ENCODE measurements at regions not wholly inside any gene's neighbourhood (a gene's known extent, or its start where the extent isn't known, plus 50 kb on each side); places are given as distances from the start of the nearest gene placed in this dataset.

GRCh38 chr3:107240183-107241091 is 136.8 kb upstream of the CCDC54 start:
- peak; percentile 84 for DNase-seq
- H3K9me3 ChIP-seq, result no peaks in the 10 kb centered on the region
- peaks cover 3% of the 10 kb centered on the region; the same call in 1 of the 2 replicates for H3K36me3 ChIP-seq
- peak overlapping the region; percentile 89 for H3K4me3 ChIP-seq
- no peaks in the 10 kb centered on the region for H3K27me3 ChIP-seq

- Histone ChIP-seq H3K4me3 (peak overlapping the region; percentile 89), H3K27me3 (no peaks in the 10 kb centered on the region), H3K36me3 (peaks cover 9% of the 10 kb centered on the region), H3K9me3 (no peaks in the 10 kb centered on the region)
- peak; percentile 35 for DNase-seq
Observed at GRCh38 chr3:107241217-107241616, 136.0 kb upstream of the CCDC54 start.

- Histone ChIP-seq H3K36me3 (peaks cover 13% of the 10 kb centered on the region), H3K27me3 (no peaks in the 10 kb centered on the region), H3K4me3 (peak overlapping the region; percentile 1; the same call in 1 of the 2 replicates), H3K9me3 (no peaks in the 10 kb centered on the region)
- DNase-seq, result no peak
Observed at GRCh38 chr3:107242579-107242978, 134.7 kb upstream of the CCDC54 start.

GRCh38 chr3:107247116-107247515 is 130.1 kb upstream of the CCDC54 start:
- no peak for DNase-seq
- H3K36me3 ChIP-seq, result peaks cover 13% of the 10 kb centered on the region
- no peaks in the 10 kb centered on the region for H3K27me3 ChIP-seq
- no peaks in the 10 kb centered on the region for H3K9me3 ChIP-seq
- no peak overlapping the region for H3K4me3 ChIP-seq

- DNase-seq, result no peak
- Histone ChIP-seq H3K36me3 (peaks cover 10% of the 10 kb centered on the region), H3K27me3 (no peaks in the 10 kb centered on the region), H3K4me3 (no peak overlapping the region), H3K9me3 (no peaks in the 10 kb centered on the region)
Observed at GRCh38 chr3:107249132-107249531, 128.1 kb upstream of the CCDC54 start.

GRCh38 chr3:107250221-107250620 is 127.0 kb upstream of the CCDC54 start:
- Histone ChIP-seq H3K36me3 (peaks cover 10% of the 10 kb centered on the region), H3K4me3 (no peak overlapping the region), H3K9me3 (no peaks in the 10 kb centered on the region), H3K27me3 (no peaks in the 10 kb centered on the region)
- DNase-seq, result no peak

- H3K9me3 ChIP-seq, result no peaks in the 10 kb centered on the region
- H3K4me3 ChIP-seq, result no peak overlapping the region
- no peak for DNase-seq
- H3K36me3 ChIP-seq, result peaks cover 2% of the 10 kb centered on the region
- H3K27me3 ChIP-seq, result no peaks in the 10 kb centered on the region
Observed at GRCh38 chr3:107251819-107252218, 125.4 kb upstream of the CCDC54 start.

- H3K4me3 ChIP-seq, result no peak overlapping the region
- no peaks in the 10 kb centered on the region for H3K9me3 ChIP-seq
- no peak for DNase-seq
Observed at GRCh38 chr3:107256963-107257362, 120.3 kb upstream of the CCDC54 start.

GRCh38 chr3:107258300-107258699 is 118.9 kb upstream of the CCDC54 start:
- no peaks in the 10 kb centered on the region for H3K36me3 ChIP-seq
- H3K4me3 ChIP-seq, result no peak overlapping the region
- H3K27me3 ChIP-seq, result no peaks in the 10 kb centered on the region
- DNase-seq, result no peak
- H3K9me3 ChIP-seq, result no peaks in the 10 kb centered on the region

More at GRCh38 chr3:107256963-107257362, 120.3 kb upstream of the CCDC54 start:
- no peaks in the 10 kb centered on the region for H3K36me3 ChIP-seq
- H3K27me3 ChIP-seq, result no peaks in the 10 kb centered on the region

- no peaks in the 10 kb centered on the region for H3K27me3 ChIP-seq
- no peaks in the 10 kb centered on the region for H3K9me3 ChIP-seq
- H3K4me3 ChIP-seq, result no peak overlapping the region
- no peak for DNase-seq
- H3K36me3 ChIP-seq, result no peaks in the 10 kb centered on the region
Observed at GRCh38 chr3:107260207-107260606, 117.0 kb upstream of the CCDC54 start.

GRCh38 chr3:107263269-107264021 is 113.8 kb upstream of the CCDC54 start:
- Histone ChIP-seq H3K27me3 (no peaks in the 10 kb centered on the region), H3K9me3 (no peaks in the 10 kb centered on the region), H3K36me3 (no peaks in the 10 kb centered on the region), H3K4me3 (no peak overlapping the region)
- DNase-seq, result no peak

- no peak for DNase-seq
- H3K36me3 ChIP-seq, result no peaks in the 10 kb centered on the region
- H3K4me3 ChIP-seq, result no peak overlapping the region
- no peaks in the 10 kb centered on the region for H3K27me3 ChIP-seq
- H3K9me3 ChIP-seq, result no peaks in the 10 kb centered on the region
Observed at GRCh38 chr3:107264888-107265287, 112.4 kb upstream of the CCDC54 start.

- H3K4me3 ChIP-seq, result no peak overlapping the region
- no peak for DNase-seq
- no peaks in the 10 kb centered on the region for H3K9me3 ChIP-seq
- no peaks in the 10 kb centered on the region for H3K36me3 ChIP-seq
- no peaks in the 10 kb centered on the region for H3K27me3 ChIP-seq
Observed at GRCh38 chr3:107265526-107265925, 111.7 kb upstream of the CCDC54 start.

GRCh38 chr3:107268469-107268868 is 108.8 kb upstream of the CCDC54 start:
- H3K4me3 ChIP-seq, result no peak overlapping the region
- no peak for DNase-seq
- H3K9me3 ChIP-seq, result no peaks in the 10 kb centered on the region
- no peaks in the 10 kb centered on the region for H3K36me3 ChIP-seq
- 0 out of 2 replicates have a peak, but pooled peaks cover 3% of the 10 kb centered on the region for H3K27me3 ChIP-seq

- 0 out of 2 replicates have a peak, but pooled peaks cover 3% of the 10 kb centered on the region for H3K27me3 ChIP-seq
- no peaks in the 10 kb centered on the region for H3K36me3 ChIP-seq
- H3K9me3 ChIP-seq, result no peaks in the 10 kb centered on the region
- DNase-seq, result no peak
- no peak overlapping the region for H3K4me3 ChIP-seq
Observed at GRCh38 chr3:107269136-107269535, 108.1 kb upstream of the CCDC54 start.

GRCh38 chr3:107271787-107272387 is 105.4 kb upstream of the CCDC54 start:
- DNase-seq, result no peak
- Histone ChIP-seq H3K9me3 (no peaks in the 10 kb centered on the region), H3K36me3 (no peaks in the 10 kb centered on the region), H3K4me3 (no peak overlapping the region), H3K27me3 (0 out of 2 replicates have a peak, but pooled peaks cover 3% of the 10 kb centered on the region)

GRCh38 chr3:107272471-107272870 is 104.8 kb upstream of the CCDC54 start:
- no peaks in the 10 kb centered on the region for H3K36me3 ChIP-seq
- H3K27me3 ChIP-seq, result 0 out of 2 replicates have a peak, but pooled peaks cover 3% of the 10 kb centered on the region
- no peak overlapping the region for H3K4me3 ChIP-seq
- H3K9me3 ChIP-seq, result no peaks in the 10 kb centered on the region
- DNase-seq, result no peak

Data from MG63 (cell line).